ENCODE measurements at regions not wholly inside any gene's neighbourhood (a gene's known extent, or its start where the extent isn't known, plus 50 kb on each side); places are given as distances from the start of the nearest gene placed in this dataset.

DNA sequence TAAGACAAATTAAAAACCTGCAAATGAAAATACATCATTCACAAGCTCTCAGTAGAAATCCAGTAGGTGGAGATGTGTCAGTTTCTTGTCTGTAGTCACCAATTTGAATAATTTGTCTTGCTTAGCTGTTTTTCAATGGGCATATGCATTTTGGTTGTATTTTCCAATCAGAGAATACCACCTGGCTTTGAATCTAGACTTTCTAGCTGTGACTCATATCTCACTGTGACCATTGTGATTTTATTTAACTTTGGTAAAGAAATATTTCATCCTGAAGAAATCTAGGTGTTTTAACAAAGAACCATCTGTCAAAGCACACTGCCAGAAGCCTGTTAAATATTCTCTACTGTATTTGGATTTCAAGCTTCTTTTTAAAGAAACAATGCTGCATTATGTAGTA is 1650.6 kb upstream of the IGFBP7 start:
- TF ChIP-seq, protein P1, sequence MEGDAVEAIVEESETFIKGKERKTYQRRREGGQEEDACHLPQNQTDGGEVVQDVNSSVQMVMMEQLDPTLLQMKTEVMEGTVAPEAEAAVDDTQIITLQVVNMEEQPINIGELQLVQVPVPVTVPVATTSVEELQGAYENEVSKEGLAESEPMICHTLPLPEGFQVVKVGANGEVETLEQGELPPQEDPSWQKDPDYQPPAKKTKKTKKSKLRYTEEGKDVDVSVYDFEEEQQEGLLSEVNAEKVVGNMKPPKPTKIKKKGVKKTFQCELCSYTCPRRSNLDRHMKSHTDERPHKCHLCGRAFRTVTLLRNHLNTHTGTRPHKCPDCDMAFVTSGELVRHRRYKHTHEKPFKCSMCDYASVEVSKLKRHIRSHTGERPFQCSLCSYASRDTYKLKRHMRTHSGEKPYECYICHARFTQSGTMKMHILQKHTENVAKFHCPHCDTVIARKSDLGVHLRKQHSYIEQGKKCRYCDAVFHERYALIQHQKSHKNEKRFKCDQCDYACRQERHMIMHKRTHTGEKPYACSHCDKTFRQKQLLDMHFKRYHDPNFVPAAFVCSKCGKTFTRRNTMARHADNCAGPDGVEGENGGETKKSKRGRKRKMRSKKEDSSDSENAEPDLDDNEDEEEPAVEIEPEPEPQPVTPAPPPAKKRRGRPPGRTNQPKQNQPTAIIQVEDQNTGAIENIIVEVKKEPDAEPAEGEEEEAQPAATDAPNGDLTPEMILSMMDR (IDR thresholded peaks at IDR 0.05): no peak
- no peak for TF ChIP-seq POLR2A (IDR thresholded peaks at IDR 0.05)

Measured in heart left ventricle (tissue), 13 donors.